Stimulated activated CD4-positive, alpha-beta T cell treated with anti-CD3 and anti-CD28 coated beads, Interleukin-1b, Interleukin-23, amount 100 ng/mL, for 24 hours (primary cell): ENCODE measurements at regions not wholly inside any gene's neighbourhood (a gene's known extent, or its start where the extent isn't known, plus 50 kb on each side); places are given as distances from the start of the nearest gene placed in this dataset.

ENCODE experiments used
- DNase-seq, 4 experiments: peaks; one replicate each; pipeline ENCODE4 v3.0.0-alpha.2; 2020; ENCODE audit warnings: low read depth in 4 of 4, low spot score in 1 of 4

DNA sequence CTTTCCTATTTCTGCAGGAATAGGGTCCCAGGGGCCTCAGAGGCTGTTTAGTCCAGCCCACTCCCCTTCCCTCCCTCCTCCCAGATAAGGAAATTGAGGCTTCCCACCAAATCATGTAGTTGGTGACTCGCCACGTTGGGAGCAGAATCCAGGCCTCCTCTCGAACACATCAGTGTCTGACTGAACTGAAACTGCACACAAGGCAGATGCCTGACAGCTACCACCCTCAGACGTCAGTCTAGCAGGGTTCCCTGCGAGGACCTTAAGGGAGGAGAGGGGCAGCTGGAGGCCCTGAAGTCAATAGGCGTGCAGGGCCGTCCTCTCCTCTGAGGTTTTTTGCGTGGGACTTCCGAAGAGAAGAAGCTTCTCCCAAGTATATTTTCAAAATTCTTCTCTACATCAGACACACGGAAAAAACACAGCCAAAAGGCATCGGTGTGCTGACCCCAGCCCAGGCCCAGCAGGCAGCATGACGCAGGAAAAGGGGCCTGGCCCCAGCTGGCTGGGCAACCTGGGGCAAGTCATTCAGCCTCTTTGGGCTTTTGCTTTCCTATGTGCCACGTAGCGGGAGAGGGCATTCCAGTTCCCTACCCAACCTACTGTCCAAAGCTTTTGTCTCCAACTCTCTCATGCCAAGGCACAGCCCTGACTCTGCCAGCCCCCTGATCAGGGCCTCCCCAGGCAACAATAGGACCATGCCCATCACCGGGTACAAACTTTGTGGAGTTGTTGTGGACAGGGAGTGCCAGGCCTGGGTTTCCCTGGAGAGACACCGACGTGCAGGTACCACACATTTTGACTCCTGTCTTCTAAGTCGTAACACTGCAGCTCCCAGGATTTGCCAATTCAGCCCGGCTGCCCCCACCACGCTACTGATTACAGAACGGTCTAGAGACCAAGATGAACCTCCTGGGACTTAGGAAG is 283.1 kb downstream of the XXYLT1 start:
- no peak for DNase-seq

GRCh38 chr3:194988495-194989165 is 282.3 kb downstream of the XXYLT1 start:
- DNase-seq: no peak

DNA sequence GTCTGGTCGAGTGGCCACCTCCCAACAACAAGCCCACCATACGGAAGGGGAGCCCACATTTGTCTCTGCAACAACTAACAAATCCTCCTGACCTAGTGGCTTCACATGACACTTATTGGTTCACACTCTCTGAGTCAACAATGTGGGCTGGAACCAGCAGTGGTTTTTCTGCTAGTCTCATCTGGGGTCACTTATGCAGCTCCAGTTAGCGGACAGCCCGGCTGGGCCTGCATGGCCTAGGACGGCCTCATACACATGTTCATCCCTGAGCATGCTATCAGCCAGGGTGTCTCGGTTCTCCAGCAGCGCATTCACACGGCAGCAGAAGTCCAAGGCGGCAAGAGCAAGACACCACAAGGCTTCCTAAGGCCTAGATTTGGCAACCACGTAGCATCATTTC is 281.7 kb downstream of the XXYLT1 start:
- DNase-seq: no peak

DNA sequence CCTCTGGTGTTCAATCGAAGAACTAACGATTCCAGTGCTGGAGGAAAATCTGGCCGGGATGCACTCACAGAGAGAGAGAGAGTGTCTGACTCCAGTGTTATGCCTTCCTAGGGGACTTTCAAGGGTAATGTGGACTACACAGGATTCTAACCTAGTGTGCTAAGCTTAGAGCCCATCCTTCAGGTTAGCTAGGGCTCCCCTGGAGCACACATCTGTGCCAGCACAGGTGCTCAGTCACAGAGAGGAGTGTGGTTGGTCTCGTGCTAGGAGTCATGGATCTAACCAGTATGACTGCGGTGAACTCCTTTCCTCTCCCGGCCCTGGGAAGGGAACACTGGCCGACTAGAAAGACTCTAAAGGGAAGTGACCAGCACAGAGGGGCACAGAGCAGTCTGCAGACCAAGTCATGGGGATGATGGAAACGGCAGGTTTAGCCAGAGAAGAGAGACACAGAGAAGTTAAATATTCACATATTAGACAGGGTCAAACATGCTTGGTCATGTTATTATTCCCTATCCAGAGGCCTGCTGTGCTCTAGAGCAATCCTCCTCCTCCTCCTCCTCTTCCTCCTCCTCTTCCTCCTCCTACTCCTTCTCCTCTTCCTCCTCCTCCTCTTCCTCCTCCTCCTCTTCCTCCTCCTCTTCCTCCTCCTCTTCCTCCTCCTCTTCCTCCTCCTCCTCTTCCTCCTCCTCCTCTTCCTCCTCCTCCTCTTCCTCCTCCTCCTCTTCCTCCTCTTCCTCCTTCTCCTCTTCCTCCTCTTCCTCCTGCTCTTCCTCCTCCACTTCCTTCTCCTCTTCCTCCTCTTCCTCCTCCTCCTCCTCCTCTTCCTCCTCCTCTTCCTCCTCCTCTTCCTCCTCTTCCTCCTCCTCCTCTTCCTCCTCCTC is 280.3 kb downstream of the XXYLT1 start:
- no peak for DNase-seq

DNA sequence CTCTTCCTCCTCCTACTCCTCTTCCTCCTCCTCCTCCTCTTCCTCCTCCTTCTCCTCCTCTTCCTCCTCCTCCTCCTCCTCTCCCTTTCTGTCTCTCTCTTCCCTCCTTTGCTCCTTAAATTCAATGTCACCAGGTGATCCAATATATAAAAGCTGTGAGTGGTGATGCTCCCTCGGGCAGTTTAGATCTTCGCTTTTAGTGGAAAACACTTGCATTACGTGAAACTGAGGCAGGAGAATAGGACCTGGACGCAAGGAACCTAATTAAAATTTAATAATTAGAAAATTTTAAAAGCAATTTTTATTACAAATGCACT is 279.7 kb downstream of the XXYLT1 start:
- no peak for DNase-seq

- no peak for DNase-seq
These were observed 277.1 kb downstream of the XXYLT1 start for GRCh38 chr3:194993896-194994295.

- no peak for DNase-seq
These were observed 276.4 kb downstream of the XXYLT1 start for GRCh38 chr3:194994551-194994981.

DNA sequence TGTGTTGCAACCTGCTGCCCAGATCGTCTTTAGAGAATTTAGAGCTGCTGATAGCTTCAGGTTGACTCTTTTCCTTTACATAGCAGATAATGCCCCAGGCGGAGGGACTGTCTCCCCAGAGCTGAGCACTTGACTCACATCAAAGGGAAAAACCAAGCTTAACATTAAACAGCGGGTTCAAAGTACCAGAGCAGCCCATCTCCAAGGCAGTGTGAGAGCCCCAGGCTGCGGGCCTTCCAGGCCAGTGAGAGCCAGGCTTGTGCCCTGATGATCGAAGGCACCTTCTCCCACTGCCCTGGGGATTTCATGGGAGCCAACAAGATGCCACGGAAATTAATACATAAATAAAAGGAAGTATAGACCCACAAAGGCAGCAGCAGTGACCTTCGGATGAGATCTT is 275.6 kb downstream of the XXYLT1 start:
- DNase-seq: no peak

DNA sequence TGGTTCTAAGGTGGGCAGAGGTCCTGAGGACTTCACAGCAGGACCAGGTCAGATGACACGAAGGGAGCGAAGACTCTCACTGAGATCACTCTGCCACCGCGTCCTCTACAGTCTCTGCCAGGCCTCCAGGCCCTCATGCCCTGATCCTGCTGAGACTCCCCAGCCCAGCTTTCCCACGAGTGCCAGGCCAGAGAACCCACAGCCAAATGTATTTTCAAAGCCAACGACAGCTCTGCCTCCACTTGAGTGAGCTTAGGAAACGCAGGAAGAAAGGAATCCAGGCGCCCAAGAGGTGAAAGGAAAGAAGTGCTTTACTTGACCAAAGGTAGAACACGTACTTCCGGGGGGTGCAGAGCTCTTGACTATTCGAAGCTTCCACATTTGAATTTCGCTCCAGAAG is 275.0 kb downstream of the XXYLT1 start:
- DNase-seq: no peak

DNA sequence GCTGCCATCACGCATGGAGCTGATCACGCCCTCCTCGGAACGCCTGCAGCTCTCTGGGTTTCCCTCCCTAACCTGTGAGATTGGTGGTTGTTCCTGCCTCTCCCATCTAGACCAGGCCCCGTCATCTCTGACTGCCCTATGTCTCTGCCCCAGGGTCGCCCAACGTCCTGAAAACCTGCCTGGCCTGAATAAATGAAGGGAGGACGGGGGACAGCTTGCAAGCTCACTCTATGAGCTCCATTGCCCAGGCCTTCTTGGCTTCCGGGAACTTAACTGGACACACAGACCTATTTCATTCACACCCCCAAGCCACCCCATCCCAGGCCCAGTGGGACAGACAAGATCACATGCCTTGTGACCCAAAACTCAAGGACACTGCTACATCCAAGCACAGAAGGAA is 274.2 kb downstream of the XXYLT1 start:
- no peak for DNase-seq

DNA sequence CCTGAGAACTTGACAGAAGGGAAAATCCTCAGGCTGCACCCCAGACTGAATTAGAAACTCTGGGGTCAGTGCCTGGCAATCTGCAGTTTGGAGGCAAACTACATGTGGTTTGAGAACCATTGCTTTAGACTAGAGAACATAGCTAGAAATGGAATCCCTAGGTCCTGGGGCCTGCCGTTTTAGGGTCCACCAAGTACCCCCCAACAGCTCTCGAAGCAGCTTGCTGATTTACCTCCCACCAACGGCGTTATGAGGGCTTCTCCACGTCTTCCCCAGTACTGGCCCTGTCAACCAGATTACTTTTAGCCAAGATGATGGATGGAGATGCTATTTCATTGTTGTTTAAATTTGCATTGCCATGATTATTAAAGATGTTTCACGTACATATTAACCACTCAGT is 272.5 kb downstream of the XXYLT1 start:
- no peak for DNase-seq

- DNase-seq: no peak
These were observed 272.0 kb downstream of the XXYLT1 start for GRCh38 chr3:194998948-194999347.

- DNase-seq: no peak
These were observed 271.5 kb downstream of the XXYLT1 start for GRCh38 chr3:194999491-194999890.

- no peak for DNase-seq
These were observed 269.7 kb downstream of the XXYLT1 start for GRCh38 chr3:195001261-195001660.

DNA sequence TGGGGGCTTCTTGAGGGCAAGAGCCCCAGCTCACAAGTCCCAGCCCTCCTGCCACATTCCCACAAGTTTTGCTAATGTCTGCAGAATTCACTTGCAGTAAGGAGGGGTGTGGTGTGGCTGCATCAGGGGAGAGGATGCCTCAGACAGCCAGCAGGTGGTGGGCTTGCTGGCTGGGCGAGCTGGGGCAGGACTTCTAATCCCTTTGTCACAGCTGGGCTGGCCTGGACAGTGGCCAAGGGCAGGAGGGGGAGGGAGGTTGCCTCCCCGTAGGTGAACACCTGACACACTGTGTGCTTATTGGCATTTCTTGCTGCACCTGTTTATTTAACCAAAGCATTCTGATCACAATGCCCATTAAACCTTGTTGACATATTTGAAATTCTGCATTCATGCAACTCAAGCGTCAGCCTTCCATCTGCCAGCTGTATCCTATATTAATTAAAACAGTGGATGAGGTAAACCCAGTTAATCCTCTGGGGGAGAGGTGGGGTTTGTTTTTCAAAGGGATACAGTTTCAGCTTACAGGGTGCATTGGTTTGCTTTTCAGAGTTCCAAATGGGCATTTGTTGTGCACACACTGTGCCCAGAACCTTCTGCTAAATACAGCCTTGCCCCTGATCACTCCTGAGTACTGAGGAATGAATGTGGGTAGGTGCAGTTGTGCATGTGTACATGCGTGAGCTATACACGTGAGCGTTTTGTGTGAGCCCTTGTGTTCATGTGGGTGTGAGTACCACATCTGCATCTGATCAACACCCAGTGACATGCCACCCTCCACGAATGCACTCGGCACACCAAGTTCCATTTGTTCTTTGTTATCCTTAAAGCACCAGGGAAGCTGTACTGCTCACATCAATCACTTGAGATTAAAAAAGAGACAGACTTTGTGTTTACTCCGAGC is 268.7 kb downstream of the XXYLT1 start:
- DNase-seq: no peak

GRCh38 chr3:195003006-195003892 is 267.7 kb downstream of the XXYLT1 start:
- no peak for DNase-seq

- no peak for DNase-seq
These were observed 267.1 kb downstream of the XXYLT1 start for GRCh38 chr3:195003893-195004289.

DNA sequence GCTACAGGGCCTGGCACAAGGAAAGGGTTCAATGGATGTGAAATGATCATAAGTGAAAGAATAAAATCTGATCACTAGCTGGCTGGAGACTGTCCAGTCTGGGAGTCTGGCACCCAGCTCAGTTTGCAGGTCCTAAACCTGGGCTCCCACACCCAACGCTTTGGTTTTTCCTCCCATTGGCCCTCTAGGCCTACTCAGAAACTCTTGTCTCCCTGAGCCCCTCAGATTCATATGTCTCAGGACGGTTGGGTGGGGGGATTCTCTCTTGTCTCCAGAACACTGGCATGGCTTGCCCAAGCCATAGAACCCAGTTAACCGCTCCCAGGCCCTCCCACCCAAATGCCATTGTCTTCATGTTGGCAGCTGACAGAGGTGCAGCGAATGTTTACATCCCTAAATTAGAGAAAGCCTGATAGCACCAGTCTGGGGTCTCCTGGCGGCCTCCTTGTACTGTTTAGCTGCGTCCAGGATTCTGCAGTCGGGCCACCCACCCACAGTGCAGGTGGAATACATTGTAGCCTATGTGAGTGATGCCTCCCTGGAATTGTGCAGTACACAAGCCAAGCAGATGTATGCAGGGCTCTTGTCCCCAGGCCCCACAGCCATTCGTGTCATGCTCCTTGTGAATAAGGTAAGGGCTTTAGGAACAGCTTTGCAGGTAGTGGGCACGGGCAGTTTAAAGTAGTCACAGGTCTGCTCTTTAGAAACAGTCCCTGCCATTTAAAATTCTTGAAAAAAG is 266.3 kb downstream of the XXYLT1 start:
- DNase-seq: no peak

GRCh38 chr3:195005251-195005620 is 265.7 kb downstream of the XXYLT1 start:
- DNase-seq: no peak
